Stomach (tissue), 8 donors: ENCODE measurements at regions not wholly inside any gene's neighbourhood (a gene's known extent, or its start where the extent isn't known, plus 50 kb on each side); places are given as distances from the start of the nearest gene placed in this dataset.
"Not testable (repeated sequence)": the region's sequence is repeated elsewhere in the genome, so short reads cannot be mapped to it uniquely, and the experiment has no call there.

ENCODE experiments used
- DNase-seq, 2 donors: peaks; one replicate each; pipeline versions ENCODE4 v3.0.0 to v3.0.0-alpha.2; 2013 to 2019
- H3K27ac ChIP-seq, 5 donors: fragments of 200-600 bp in 4 of 5; sonication (generic) in 4 of 5; one replicate each; pipeline ENCODE4 v1.5.1; 2013 to 2019; ENCODE audit warnings: mild to moderate bottlenecking in 1 of 5, moderate library complexity in 1 of 5
- H3K27me3 ChIP-seq, 3 donors: fragments of 200-600 bp; sonication (generic); one replicate each; pipeline ENCODE4 v1.5.1; 2017 to 2019; ENCODE audit warnings: mixed run types in 1 of 3
- H3K36me3 ChIP-seq, 4 donors: fragments of 200-600 bp; sonication (generic); 1 replicate in 3 of 4; 2 replicates in 1 of 4; pipeline ENCODE4 v1.5.1; 2016 to 2019
- H3K4me1 ChIP-seq, 4 donors: fragments of 200-600 bp; sonication (generic); one replicate each; pipeline ENCODE4 v1.5.1; 2016 to 2019
- H3K4me3 ChIP-seq, 4 donors: fragments of 200-600 bp; sonication (generic) in 3 of 4; one replicate each; pipeline ENCODE4 v1.5.1; 2016 to 2019; ENCODE audit warnings: mild to moderate bottlenecking in 1 of 4
- H3K9me3 ChIP-seq, 4 donors: fragments of 200-600 bp; sonication (generic); one replicate each; pipeline ENCODE4 v1.5.1; 2016 to 2019
- CTCF ChIP-seq, 7 experiments: fragments of 450-650 bp in 4 of 7; fragments of 200-600 bp in 3 of 7; sonication (generic) in 3 of 7; IDR thresholded peaks; one replicate each; pipeline ENCODE4 v1.5.1; 2016 to 2019; ENCODE audit warnings: antibody characterized with exemption in 7 of 7, control low read depth in 2 of 7, mild to moderate bottlenecking in 1 of 7
- EP300 ChIP-seq: sonication (generic); formaldehyde crosslinking; IDR thresholded peaks from one replicate; pipeline ENCODE4 v1.6.1; 2017; ENCODE audit warnings: antibody characterized with exemption
- POLR2A ChIP-seq, 4 donors: fragments of 450-650 bp; IDR thresholded peaks; one replicate each; pipeline ENCODE4 v1.6.1; 2016; ENCODE audit warnings: antibody characterized with exemption in 4 of 4, control low read depth in 2 of 4, mild to moderate bottlenecking in 1 of 4, moderate library complexity in 1 of 4
- POLR2AphosphoS5 ChIP-seq, 3 donors: sonication (generic); formaldehyde crosslinking; IDR thresholded peaks; one replicate each; pipeline ENCODE4 v1.6.1; 2016; ENCODE audit warnings: antibody characterized with exemption in 3 of 3
- WGBS, 5 donors: extraction: QIAGEN DNeasy Blood & Tissue Kit in 3 of 5; methylation state at CpG; one replicate each; pipeline versions ENCODE4 v1.1.5 to v1.1.7; 2013 to 2018; 5-methylcytosine and 5-hydroxymethylcytosine counted together
- intact Hi-C: fragments of 100-400 bp; cut with DNase I; formaldehyde crosslinking; loops from one replicate; pipeline ENCODE4 v1.15.1; 2023; ENCODE audit warnings: low total_unique reads
- donor health status: healthy with polysubstance abuse.
- donor health status: Bipolar disorder and iron deficiency.
- donor health status: healthy.

GRCh38 chr4:12382567-12382966, 953.9 kb upstream of the HS3ST1 start:
- TF ChIP-seq POLR2AphosphoS5 (IDR thresholded peaks at IDR 0.05) (no peak), POLR2A (IDR thresholded peaks at IDR 0.05) (no peak), CTCF (IDR thresholded peaks at IDR 0.05) (no peak), EP300 (no peak)
- 80 to 89% (median 83%) methylated on average over 2 of the region's 2 CpGs for WGBS, 5 donors
- intact Hi-C loops, result no loop called here
- Histone ChIP-seq H3K9me3 (peaks cover 0 to 8% (median 0%) of the 10 kb centered on the region in 4 donors), H3K36me3 (no peaks in the 10 kb centered on the region), H3K27ac (no peak overlapping the region), H3K4me3 (no peak overlapping the region), H3K4me1 (no peaks in the 10 kb centered on the region), H3K27me3 (no peaks in the 10 kb centered on the region)
- no peak for DNase-seq

GRCh38 chr4:12379191-12379590, 950.5 kb upstream of the HS3ST1 start:
- Histone ChIP-seq H3K27ac (no peak overlapping the region), H3K27me3 (no peaks in the 10 kb centered on the region), H3K9me3 (peaks cover 0 to 4% (median 0%) of the 10 kb centered on the region in 4 donors), H3K4me3 (no peak overlapping the region), H3K4me1 (no peaks in the 10 kb centered on the region), H3K36me3 (no peaks in the 10 kb centered on the region)
- intact Hi-C loops, result no loop called here
- 67 to 82% (median 74%) methylated on average over 1 of the region's 1 CpG for WGBS, 5 donors
- DNase-seq, result no peak
- TF ChIP-seq POLR2A (IDR thresholded peaks at IDR 0.05) (no peak), CTCF (IDR thresholded peaks at IDR 0.05) (no peak), EP300 (no peak), POLR2AphosphoS5 (IDR thresholded peaks at IDR 0.05) (no peak)

- no peak for TF ChIP-seq POLR2AphosphoS5 (IDR thresholded peaks at IDR 0.05)
- TF ChIP-seq EP300, result no peak
- TF ChIP-seq POLR2A (IDR thresholded peaks at IDR 0.05), result no peak
- no peak for TF ChIP-seq CTCF (IDR thresholded peaks at IDR 0.05)
- Histone ChIP-seq H3K36me3 (no peaks in the 10 kb centered on the region), H3K4me3 (no peak overlapping the region), H3K27ac (no peak overlapping the region), H3K27me3 (no peaks in the 10 kb centered on the region), H3K4me1 (no peaks in the 10 kb centered on the region), H3K9me3 (peaks cover 0 to under 1% (median 0%) of the 10 kb centered on the region in 4 donors)
- intact Hi-C loops, result no loop called here
- no peak for DNase-seq
- 78 to 95% (median 85%) methylated on average over 1 of the region's 1 CpG for WGBS, 5 donors
Measured at GRCh38 chr4:12375805-12376204, 947.1 kb upstream of the HS3ST1 start.

DNA sequence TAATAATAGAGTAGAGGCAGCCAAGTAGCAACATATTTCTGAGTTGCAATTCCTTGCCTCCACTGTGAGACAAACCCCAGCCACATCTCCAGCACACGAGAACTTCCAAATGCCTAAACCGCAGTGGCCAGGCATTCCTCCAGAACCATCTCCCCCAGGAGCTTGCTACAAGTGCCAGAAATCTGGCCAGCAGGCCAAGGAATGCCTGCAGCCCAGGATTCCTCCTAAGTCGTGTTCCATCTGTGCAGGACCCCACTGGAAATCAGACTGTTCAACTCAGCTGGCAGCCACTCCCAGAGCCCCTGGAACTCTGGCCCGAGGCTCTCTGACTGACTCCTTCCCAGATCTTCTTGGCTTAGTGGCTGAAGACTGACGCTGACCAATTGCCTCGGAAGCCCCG, 937.2 kb upstream of the HS3ST1 start:
- H3K36me3 ChIP-seq, H3K9me3 ChIP-seq, intact Hi-C loops, H3K27ac ChIP-seq, DNase-seq, H3K4me3 ChIP-seq, H3K4me1 ChIP-seq, H3K27me3 ChIP-seq: not testable (repeated sequence)
- WGBS, 5 donors, result 81 to 93% (median 84%) methylated on average over 6 to 7 of the region's 7 CpGs

DNA sequence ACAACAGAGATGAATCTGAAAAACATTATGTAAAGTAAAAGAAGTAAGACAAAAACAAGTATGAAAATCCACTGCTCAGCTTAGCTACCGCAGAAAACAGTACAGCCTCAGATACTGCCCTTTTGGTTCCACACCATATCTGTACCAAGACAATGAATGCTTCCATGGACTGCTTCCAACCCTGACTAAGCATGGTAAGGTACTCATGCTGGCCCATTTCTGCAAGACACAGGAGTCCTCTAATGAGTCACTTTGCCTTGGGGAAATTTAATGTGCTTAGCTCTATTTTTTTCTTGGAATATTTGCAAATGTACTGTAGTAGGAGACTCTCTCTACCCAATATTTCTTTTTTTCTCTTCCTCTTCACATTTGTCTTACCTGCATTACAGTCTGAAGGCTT, 931.7 kb upstream of the HS3ST1 start:
- no peak for DNase-seq
- Histone ChIP-seq H3K27me3 (no peaks in the 10 kb centered on the region), H3K36me3 (no peaks in the 10 kb centered on the region), H3K4me3 (no peak overlapping the region), H3K27ac (no peak overlapping the region), H3K4me1 (no peaks in the 10 kb centered on the region), H3K9me3 (no peaks in the 10 kb centered on the region)
- 89 to 100% (median 96%) methylated on average over 1 of the region's 1 CpG for WGBS, 5 donors
- intact Hi-C loops, result no loop called here
- TF ChIP-seq POLR2A (IDR thresholded peaks at IDR 0.05) (no peak), POLR2AphosphoS5 (IDR thresholded peaks at IDR 0.05) (no peak), EP300 (no peak), CTCF (IDR thresholded peaks at IDR 0.05) (no peak)
